K562 (cell line): ENCODE measurements at regions not wholly inside any gene's neighbourhood (a gene's known extent, or its start where the extent isn't known, plus 50 kb on each side); places are given as distances from the start of the nearest gene placed in this dataset.

Experiments used
- ATAC-seq: fragments of 200-7000 bp; cut with Tn5 transposase; 3 replicates; pipeline ENCODE4 v1.9.1; 2020; ENCODE audit warnings: moderate library complexity
- BruUV-seq: library from RNA; stranded (reverse); fragments of 400-500 nt; replicated peaks from 2 replicates; lab custom pipeline; 2021; lab: Mats Ljungman, UMichigan
- CTCF ChIA-PET: fragments of 300-600 bp; formaldehyde crosslinking; extraction: SDS; loops from one replicate; lab custom pipeline; 2021; ENCODE audit warnings: low intra/inter-chr PET ratio; lab: Yijun Ruan, JAX
- POLR2A ChIA-PET: fragments of 300-600, 350-650 bp; sonication (Branson Sonifier 250); formaldehyde crosslinking; extraction: SDS; loops from one replicate; lab custom pipeline; 2021; ENCODE audit warnings: antibody characterized with exemption, inconsistent platforms; lab: Yijun Ruan, JAX
- DNase-seq, 4 experiments: peaks; one replicate each; pipeline versions ENCODE4 v3.0.0 to v3.0.0-alpha.2; 2011 to 2018; ENCODE audit warnings: low spot score in 3 of 4, mixed read lengths in 3 of 4; ENCODE audit errors: extremely low read depth in 1 of 4
- FAIRE-seq: peaks from 2 replicates; lab custom pipeline; 2011; peaks lifted over from hg19 to GRCh38; lab: Jason Lieb, UNC
- H2AFZ ChIP-seq: 2 replicates; pipeline ENCODE4 v1.6.0; 2011; ENCODE audit warnings: low read depth, low read length, control low read depth, inconsistent platforms
- H3K27ac ChIP-seq: fragments of 200-600 bp; 3 replicates; pipeline ENCODE4 v1.8.0; 2011; ENCODE audit warnings: low read depth, mild to moderate bottlenecking, control low read depth, inconsistent platforms, low read length, moderate library complexity, mixed read lengths; ENCODE audit errors: extremely low read depth
- H3K27me3 ChIP-seq, 2 experiments: fragments of 300-600 bp in 1 of 2; 2 replicates in 1 of 2; 3 replicates in 1 of 2; pipeline versions ENCODE4 v1.6.0 to v1.8.0; 2011; ENCODE audit warnings: inconsistent platforms in 2 of 2, low read length in 2 of 2, mild to moderate bottlenecking in 1 of 2, mixed read lengths in 1 of 2, moderate library complexity in 1 of 2; ENCODE audit not compliant: control insufficient read depth in 2 of 2, insufficient read depth in 2 of 2
- H3K36me3 ChIP-seq: fragments of 300-600 bp; 3 replicates; pipeline ENCODE4 v1.8.0; 2011; ENCODE audit warnings: mild to moderate bottlenecking, low read length, inconsistent platforms; ENCODE audit not compliant: control insufficient read depth, insufficient read depth
- H3K4me1 ChIP-seq, 2 experiments: fragments of 200-600 bp in 1 of 2; replicated peaks in 1 of 2; 2 replicates in 1 of 2; 3 replicates in 1 of 2; pipeline versions ENCODE4 v1.5.1 to v1.8.0; 2011; ENCODE audit warnings: inconsistent platforms in 2 of 2, low read length in 2 of 2, mild to moderate bottlenecking in 1 of 2, mixed read lengths in 1 of 2, moderate library complexity in 1 of 2; ENCODE audit not compliant: control insufficient read depth in 2 of 2, insufficient read depth in 2 of 2
- H3K4me2 ChIP-seq: 2 replicates; pipeline ENCODE4 v1.6.1; 2011; ENCODE audit warnings: low read length, control low read depth, inconsistent platforms, mixed read lengths; ENCODE audit not compliant: insufficient read depth
- H3K4me3 ChIP-seq: fragments of 200-600 bp; sonication (generic), shearing (Covaris generic); 2 replicates; pipeline ENCODE4 v1.5.1; 2016; ENCODE audit warnings: control low read depth, inconsistent platforms
- H3K79me2 ChIP-seq: fragments of 200-600 bp; 3 replicates; pipeline ENCODE4 v1.8.0; 2011; ENCODE audit warnings: low read length, inconsistent platforms; ENCODE audit not compliant: control insufficient read depth, insufficient read depth
- H3K9ac ChIP-seq, 2 experiments: 2 replicates each; pipeline versions ENCODE4 v1.6.0 to v1.6.1; 2011; ENCODE audit warnings: low read depth in 2 of 2, low read length in 2 of 2, control low read depth in 1 of 2, inconsistent platforms in 1 of 2, mild to moderate bottlenecking in 1 of 2, mixed read lengths in 1 of 2; ENCODE audit not compliant: insufficient read depth in 1 of 2
- H3K9me1 ChIP-seq: one replicate; pipeline ENCODE4 v1.6.0; 2011; ENCODE audit warnings: inconsistent platforms, mild to moderate bottlenecking, low read length, moderate library complexity; ENCODE audit not compliant: control insufficient read depth, insufficient read depth
- H3K9me3 ChIP-seq: replicated peaks from 2 replicates; pipeline ENCODE4 v1.5.1; 2011; ENCODE audit warnings: low read depth, low read length, inconsistent platforms; ENCODE audit not compliant: control insufficient read depth, insufficient read depth
- H4K20me1 ChIP-seq: replicated peaks from 2 replicates; pipeline ENCODE4 v1.6.1; 2011; ENCODE audit warnings: low read length, inconsistent platforms, mixed read lengths; ENCODE audit not compliant: control insufficient read depth, insufficient read depth
- CREBBP ChIP-seq: IDR thresholded peaks from one replicate; pipeline ENCODE4 v1.6.1; 2012; ENCODE audit warnings: low read depth, mild to moderate bottlenecking, control low read depth, inconsistent platforms, low read length
- GATAD2B ChIP-seq: fragments of 450-650 bp; IDR thresholded peaks from 2 replicates; pipeline ENCODE4 v1.6.1; 2017; ENCODE audit warnings: mild to moderate bottlenecking, borderline replicate concordance
- HNRNPH1 ChIP-seq: fragments of 200-400 bp; formaldehyde crosslinking; optimal IDR thresholded peaks from 2 replicates; pipeline ENCODE3; 2017; ENCODE audit warnings: low read depth, mild to moderate bottlenecking, low read length, moderate library complexity
- MIER1 ChIP-seq: fragments of 450-650 bp; IDR thresholded peaks from 2 replicates; pipeline ENCODE4 v1.6.1; 2016; ENCODE audit warnings: antibody characterized with exemption, mild to moderate bottlenecking, low read depth
- MYNN ChIP-seq, 2 experiments: sonication (generic); formaldehyde crosslinking in 1 of 2; IDR thresholded peaks; 2 replicates each; pipeline versions ENCODE4 v1.5.0 to v1.6.1; 2016 to 2020; ENCODE audit warnings: antibody characterized with exemption in 1 of 2, missing genetic modification reagents in 1 of 2
- ZNF143 ChIP-seq: sonication (generic); formaldehyde crosslinking; IDR thresholded peaks from 2 replicates; pipeline ENCODE4 v1.9.0; 2022; ENCODE audit warnings: mild to moderate bottlenecking, missing genetic modification reagents
- ZNF444 ChIP-seq: fragments of 250-450 bp; sonication (Bioruptor Pico); IDR thresholded peaks from 2 replicates; pipeline ENCODE4 v1.4.0; 2020; ENCODE audit warnings: mild to moderate bottlenecking, moderate library complexity
- WGBS: fragments of 100-300 bp; shearing (Covaris generic); methylation state at CpG from one replicate; pipeline ENCODE4 v1.1.6; 2016; ENCODE audit warnings: low coverage, mixed read lengths; ENCODE audit not compliant: insufficient coverage; ENCODE audit errors: missing lambda C conversion rate; 5-methylcytosine and 5-hydroxymethylcytosine counted together
- in situ Hi-C: fragments of 300-500 bp; cut with MboI; formaldehyde crosslinking; loops from 4 replicates; pipeline ENCODE4 v1.15.0; 2018; ENCODE audit warnings: inconsistent platforms, mixed read lengths
- intact Hi-C: fragments of 100-400 bp; cut with micrococcal nuclease; formaldehyde crosslinking; loops from 2 replicates; pipeline ENCODE4 v1.14.2; 2022
- TF ChIP-seq, protein P1 (sequence below): fragments of 450-650 bp; IDR thresholded peaks from 2 replicates; pipeline ENCODE4 v1.7.1; 2018; ENCODE audit warnings: mild to moderate bottlenecking, low read depth; ENCODE audit not compliant: partially characterized antibody
- TF ChIP-seq, protein P2 (sequence below): sonication (generic); formaldehyde crosslinking; IDR thresholded peaks from 2 replicates; pipeline ENCODE4 v1.8.0; 2023; ENCODE audit warnings: mild to moderate bottlenecking, missing genetic modification reagents

DNA sequence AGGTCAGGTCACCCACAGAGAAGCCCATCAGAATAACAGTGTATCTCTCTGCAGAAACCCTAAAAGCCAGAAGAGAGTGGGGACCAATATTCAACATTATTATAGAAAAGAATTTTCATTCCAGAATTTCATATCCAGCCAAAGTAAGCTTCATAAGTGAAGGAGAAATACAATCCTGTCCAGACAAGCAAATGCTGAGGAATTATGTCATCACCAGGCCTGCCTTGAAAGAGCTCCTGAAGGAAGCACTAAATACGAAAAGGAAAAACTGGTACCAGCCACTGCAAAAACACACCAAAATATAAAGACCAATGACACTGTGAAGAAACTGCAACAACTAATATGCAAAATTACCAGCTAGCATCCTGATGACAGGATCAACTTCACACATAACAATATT lies 260.0 kb upstream of the KYNU start:
- no peak overlapping the region for H3K4me2 ChIP-seq
- H3K79me2 ChIP-seq, result no peaks in the 10 kb centered on the region
- FAIRE-seq, result no peak
- CTCF ChIA-PET, result no interaction called here
- WGBS, result 0% methylated on average over 1 of the region's 1 CpG
- POLR2A ChIA-PET, result no interaction called here
- in situ Hi-C loops, result no loop called here
- no peaks in the 10 kb centered on the region for H3K9me1 ChIP-seq
- no peak overlapping the region for H3K27ac ChIP-seq
- no peak for ATAC-seq
- no TSS peak for BruUV-seq
- intact Hi-C loops, result no loop called here
- H3K27me3 ChIP-seq, result no peaks in the 10 kb centered on the region
- TF ChIP-seq MIER1 (no peak), GATAD2B (no peak), HNRNPH1 (no peak), MYNN (IDR thresholded peaks at IDR 0.05) (no peak), MYNN (CRISPR knock-in tag; IDR thresholded peaks at IDR 0.05) (no peak), ZNF143 (CRISPR knock-in tag) (no peak), CREBBP (no peak), ZNF444 (CRISPR knock-in tag) (no peak)
- TF ChIP-seq, protein P1, sequence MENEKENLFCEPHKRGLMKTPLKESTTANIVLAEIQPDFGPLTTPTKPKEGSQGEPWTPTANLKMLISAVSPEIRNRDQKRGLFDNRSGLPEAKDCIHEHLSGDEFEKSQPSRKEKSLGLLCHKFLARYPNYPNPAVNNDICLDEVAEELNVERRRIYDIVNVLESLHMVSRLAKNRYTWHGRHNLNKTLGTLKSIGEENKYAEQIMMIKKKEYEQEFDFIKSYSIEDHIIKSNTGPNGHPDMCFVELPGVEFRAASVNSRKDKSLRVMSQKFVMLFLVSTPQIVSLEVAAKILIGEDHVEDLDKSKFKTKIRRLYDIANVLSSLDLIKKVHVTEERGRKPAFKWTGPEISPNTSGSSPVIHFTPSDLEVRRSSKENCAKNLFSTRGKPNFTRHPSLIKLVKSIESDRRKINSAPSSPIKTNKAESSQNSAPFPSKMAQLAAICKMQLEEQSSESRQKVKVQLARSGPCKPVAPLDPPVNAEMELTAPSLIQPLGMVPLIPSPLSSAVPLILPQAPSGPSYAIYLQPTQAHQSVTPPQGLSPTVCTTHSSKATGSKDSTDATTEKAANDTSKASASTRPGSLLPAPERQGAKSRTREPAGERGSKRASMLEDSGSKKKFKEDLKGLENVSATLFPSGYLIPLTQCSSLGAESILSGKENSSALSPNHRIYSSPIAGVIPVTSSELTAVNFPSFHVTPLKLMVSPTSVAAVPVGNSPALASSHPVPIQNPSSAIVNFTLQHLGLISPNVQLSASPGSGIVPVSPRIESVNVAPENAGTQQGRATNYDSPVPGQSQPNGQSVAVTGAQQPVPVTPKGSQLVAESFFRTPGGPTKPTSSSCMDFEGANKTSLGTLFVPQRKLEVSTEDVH, result no peak
- TF ChIP-seq, protein P2, sequence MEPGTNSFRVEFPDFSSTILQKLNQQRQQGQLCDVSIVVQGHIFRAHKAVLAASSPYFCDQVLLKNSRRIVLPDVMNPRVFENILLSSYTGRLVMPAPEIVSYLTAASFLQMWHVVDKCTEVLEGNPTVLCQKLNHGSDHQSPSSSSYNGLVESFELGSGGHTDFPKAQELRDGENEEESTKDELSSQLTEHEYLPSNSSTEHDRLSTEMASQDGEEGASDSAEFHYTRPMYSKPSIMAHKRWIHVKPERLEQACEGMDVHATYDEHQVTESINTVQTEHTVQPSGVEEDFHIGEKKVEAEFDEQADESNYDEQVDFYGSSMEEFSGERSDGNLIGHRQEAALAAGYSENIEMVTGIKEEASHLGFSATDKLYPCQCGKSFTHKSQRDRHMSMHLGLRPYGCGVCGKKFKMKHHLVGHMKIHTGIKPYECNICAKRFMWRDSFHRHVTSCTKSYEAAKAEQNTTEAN, result no peak
- H3K9ac ChIP-seq, result no peak overlapping the region
- H3K4me3 ChIP-seq, result no peak overlapping the region
- H3K36me3 ChIP-seq, result no peaks in the 10 kb centered on the region
- H4K20me1 ChIP-seq, result no peaks in the 10 kb centered on the region
- no peaks in the 10 kb centered on the region for H3K9me3 ChIP-seq
- no peak for DNase-seq
- H2AFZ ChIP-seq, result no peak overlapping the region
- no peaks in the 10 kb centered on the region for H3K4me1 ChIP-seq
